ENCODE measurements at regions not wholly inside any gene's neighbourhood (a gene's known extent, or its start where the extent isn't known, plus 50 kb on each side); places are given as distances from the start of the nearest gene placed in this dataset.
A peak's percentile ranks its signal among the peaks of the same experiment; 100 is the strongest.

- TF ChIP-seq CTCF (conservative IDR thresholded peaks at IDR 0.05; ENCODE audit: low read depth, low read length) = peak; percentile 60
- no peak for TF ChIP-seq EZH2 (IDR thresholded peaks at IDR 0.05; ENCODE audit: borderline replicate concordance, low read depth, low read length, poor library complexity, severe bottlenecking)
Observed at GRCh38 chrX:131762802-131763234, 218.9 kb downstream of the OR13H1 start.
